Colon (tissue), 2 donors: ENCODE measurements at regions not wholly inside any gene's neighbourhood (a gene's known extent, or its start where the extent isn't known, plus 50 kb on each side); places are given as distances from the start of the nearest gene placed in this dataset.
"Not testable (repeated sequence)": the region's sequence is repeated elsewhere in the genome, so short reads cannot be mapped to it uniquely, and the experiment has no call there.

Experiments
- FAIRE-seq: peaks from 2 replicates; lab custom pipeline; 2012; peaks lifted over from hg19 to GRCh38; lab: Jason Lieb, UNC
- donor health status: control.
- donor health status: control.

DNA sequence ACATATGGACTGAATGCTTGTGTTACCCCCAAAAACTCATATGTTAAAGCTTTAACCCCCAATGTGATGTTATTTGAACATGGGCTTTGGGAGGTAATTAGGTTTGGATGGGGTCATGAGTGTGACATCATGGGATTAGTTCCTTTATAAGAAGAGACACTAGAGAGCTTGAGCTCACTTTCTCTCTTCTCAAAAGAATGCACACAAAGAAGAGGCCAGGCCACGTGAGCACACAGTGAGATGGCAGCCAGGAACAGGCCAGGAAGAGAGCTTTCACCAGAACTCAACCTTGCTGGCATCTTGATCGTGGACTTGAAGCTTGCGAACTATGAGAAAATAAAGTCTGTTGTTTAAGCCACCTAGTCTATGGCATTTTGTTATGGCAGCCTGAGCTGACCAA lies 360.6 kb downstream of the NR2F1-AS1 start:
- FAIRE-seq: no peak

- no peak for FAIRE-seq
Observed at GRCh38 chr5:93219641-93220145, 361.3 kb downstream of the NR2F1-AS1 start.

- FAIRE-seq: not testable (repeated sequence)
Observed at GRCh38 chr5:93213111-93213794, 367.8 kb downstream of the NR2F1-AS1 start.

GRCh38 chr5:93209476-93209875 lies 371.5 kb downstream of the NR2F1-AS1 start:
- no peak for FAIRE-seq

DNA sequence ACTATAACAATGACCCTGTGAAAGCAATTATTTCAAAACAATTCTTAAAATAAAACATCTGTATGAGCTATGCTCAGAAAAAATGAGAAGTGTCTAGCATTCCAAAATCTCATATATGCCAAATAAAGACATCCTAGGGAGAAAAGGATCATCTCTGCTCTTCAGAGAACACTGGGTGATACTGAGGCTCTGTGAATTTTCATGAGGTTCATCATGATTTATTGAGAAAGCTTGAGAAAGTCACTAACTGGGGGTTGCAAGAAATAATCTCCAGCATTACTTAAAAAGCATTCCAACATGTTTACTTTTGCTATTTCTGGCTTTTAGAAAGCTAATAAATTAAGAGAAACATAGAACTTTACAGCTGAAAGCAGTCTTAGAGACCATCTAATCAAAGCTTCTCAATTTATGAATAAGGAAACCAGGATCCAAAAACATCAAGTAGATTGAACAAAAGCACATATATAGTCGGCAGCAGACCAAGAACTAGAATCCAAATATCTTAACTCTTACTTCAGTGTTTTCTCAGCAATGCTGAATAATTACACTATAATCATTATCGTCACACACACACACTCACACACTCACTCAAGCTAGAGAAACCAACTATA lies 372.8 kb downstream of the NR2F1-AS1 start:
- FAIRE-seq: peak; percentile 21

DNA sequence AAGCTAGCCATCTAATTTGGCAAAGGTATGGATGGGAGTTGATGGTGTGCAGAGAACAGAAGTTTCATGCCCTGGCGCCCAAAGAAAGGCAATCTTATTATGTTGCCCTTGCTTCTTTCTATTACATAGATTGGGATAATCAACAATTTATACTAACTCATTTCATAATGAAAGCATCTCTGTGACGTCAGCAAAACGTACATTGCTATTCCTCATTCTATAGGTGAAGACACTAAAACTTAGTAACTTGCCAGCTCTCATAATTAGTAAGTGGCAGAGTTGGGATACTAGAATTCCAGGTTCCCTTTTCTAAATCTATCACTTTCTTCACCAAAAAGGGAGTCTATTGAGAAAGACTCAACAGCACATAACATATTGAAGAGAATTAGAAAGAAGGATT lies 374.8 kb downstream of the NR2F1-AS1 start:
- no peak for FAIRE-seq

DNA sequence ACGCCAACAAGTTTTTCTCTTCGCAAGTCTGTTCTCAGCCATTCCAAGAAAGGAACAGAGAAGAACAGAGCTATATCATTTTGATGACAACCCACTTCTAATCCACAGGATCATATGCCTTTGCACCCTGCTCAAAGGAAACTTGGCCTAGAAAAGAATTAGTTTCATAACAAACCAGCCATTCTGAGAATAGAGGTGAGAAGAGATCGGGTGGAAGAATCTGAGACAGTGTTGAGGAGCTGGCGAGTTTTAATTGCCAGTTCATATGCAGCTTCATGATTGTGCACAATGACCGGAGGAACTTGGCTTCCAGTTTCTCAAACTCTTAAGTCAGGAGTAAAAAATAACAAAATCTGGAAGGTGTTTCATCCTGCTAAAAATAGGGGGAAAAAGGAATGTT lies 380.0 kb downstream of the NR2F1-AS1 start:
- no peak for FAIRE-seq

- no peak for FAIRE-seq
Observed at GRCh38 chr5:93196986-93197385, 384.0 kb downstream of the NR2F1-AS1 start.

- FAIRE-seq: no peak
Observed at GRCh38 chr5:93193431-93194347, 387.3 kb downstream of the NR2F1-AS1 start.

DNA sequence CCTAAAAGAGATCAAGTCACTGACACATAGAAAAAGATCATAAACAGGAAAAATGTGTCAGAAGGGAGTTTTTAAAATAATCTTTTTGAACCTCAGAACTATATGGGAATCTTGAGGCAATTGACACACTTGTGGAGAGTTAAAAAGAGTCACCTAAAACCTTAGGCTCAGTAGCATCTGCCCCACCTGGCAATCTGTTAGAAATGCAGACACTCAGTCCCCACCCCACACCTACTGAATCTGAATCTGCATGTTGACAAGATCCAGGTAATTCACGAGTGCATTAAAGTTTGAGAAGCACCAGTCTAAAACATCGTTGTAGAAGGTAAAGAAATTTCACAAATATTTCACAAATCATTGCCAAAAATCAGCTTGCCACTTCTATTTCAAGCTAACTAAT lies 388.3 kb downstream of the NR2F1-AS1 start:
- FAIRE-seq: no peak

DNA sequence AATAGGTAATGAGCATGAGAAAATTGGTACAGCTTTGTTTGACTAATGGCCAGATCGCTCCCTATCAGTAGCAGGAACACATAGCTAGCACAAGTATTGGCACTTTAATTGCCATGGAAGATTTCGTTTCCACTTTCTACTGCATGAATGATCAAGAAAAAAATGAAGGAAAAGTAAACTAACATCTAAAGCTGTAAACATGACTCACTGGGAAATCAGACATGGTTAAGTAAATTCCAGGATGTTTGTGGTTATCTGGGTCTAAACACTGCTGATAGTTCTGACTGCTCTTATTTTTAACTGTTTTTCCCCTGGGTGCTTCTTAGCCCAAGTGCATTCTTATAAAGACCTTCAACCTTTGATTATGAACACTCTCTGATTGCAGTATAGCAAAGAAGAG lies 388.9 kb downstream of the NR2F1-AS1 start:
- FAIRE-seq: no peak

GRCh38 chr5:93191035-93191817 lies 389.8 kb downstream of the NR2F1-AS1 start:
- no peak for FAIRE-seq

- no peak for FAIRE-seq
Observed at GRCh38 chr5:93189707-93190120, 391.3 kb downstream of the NR2F1-AS1 start.

GRCh38 chr5:93188876-93189485 lies 392.0 kb downstream of the NR2F1-AS1 start:
- no peak for FAIRE-seq

- no peak for FAIRE-seq
Observed at GRCh38 chr5:93186076-93186682, 394.8 kb downstream of the NR2F1-AS1 start.

DNA sequence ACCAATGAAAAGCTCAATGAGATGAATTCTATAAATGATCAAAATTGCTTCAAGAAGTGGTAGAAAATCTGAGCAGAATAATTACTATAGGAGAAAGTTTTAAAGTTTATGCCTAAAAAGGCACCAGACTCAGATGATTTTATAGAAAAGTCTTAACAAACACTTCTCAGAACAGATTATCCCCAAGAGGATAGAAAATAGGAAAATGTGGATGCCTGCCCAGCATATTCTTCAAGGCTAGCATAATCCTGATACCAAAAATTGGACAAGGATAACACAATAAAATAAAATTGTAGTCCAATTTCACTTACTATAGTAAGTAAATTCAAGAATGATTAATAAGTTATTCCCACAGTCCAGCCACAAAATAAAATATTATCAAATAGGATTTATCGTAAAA lies 397.0 kb downstream of the NR2F1-AS1 start:
- FAIRE-seq: no peak

DNA sequence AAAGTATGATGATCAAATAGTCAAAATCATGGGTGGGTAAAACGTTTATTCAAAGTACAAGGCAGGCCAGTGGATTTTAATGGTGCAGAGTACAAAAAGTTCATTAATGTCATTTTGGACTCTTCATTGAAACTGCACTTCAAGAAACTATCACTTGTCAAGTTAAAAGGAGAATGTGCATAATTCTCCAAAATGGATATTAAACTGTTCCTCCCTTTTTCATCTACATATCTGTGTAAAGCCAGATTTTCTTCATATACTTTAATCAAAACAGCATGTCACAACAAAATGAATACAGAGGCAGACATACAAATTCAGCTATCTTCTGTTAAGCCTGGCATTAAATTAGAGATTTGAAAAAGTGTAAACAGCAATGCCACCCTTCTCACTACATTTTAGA lies 401.6 kb downstream of the NR2F1-AS1 start:
- no peak for FAIRE-seq

- no peak for FAIRE-seq
Observed at GRCh38 chr5:93174930-93175329, 406.1 kb downstream of the NR2F1-AS1 start.

- FAIRE-seq: no peak
Observed at GRCh38 chr5:93165559-93165958, 415.5 kb downstream of the NR2F1-AS1 start.

DNA sequence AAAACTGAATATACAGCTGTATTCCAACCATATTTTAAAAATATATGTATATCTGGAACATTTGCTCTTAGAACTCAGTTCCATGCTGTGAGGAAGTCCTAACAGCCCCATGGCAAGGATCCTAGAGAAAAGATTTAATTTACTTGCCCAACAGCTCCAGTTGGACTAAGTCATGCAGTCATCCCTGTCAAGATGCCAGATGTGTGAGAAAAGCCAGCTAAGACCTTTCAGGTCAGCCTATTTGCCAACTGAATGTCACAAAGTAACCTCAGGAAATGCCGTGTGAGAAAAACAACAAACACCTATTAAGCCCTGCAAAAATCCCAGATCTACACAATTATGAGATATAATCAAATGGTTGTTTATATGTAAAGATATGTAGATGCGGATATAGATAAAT lies 416.3 kb downstream of the NR2F1-AS1 start:
- FAIRE-seq: no peak

DNA sequence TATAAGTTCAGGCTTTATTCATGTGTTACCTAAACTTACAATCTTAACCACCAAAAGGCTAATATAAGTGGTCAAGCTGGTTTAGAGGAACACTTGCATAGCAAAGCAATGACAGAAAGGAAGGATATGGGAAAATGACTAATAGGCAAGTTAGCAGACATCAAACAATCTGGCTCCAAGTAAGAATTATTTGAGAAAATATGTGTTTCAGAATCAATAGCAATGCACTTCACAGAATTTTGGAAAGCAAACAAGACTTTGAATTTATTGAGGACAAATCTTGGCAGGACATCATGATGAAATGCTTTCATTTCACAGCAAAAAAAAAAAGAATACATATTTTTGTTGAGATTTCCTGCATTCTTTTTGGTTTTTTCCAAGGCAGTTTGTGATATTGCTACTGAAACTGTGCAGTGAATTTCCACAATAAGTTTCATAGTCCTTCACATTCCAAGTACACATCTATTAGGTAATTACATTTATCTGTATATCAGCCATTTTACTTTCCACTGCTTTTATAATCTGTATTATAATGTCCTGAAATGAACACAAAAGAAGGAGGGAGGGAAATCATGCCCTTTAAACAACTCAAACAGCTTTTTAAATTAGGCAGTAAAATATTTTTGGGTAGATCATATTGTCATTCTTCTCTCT lies 417.9 kb downstream of the NR2F1-AS1 start:
- FAIRE-seq: no peak
